ENCODE measurements at regions not wholly inside any gene's neighbourhood (a gene's known extent, or its start where the extent isn't known, plus 50 kb on each side); places are given as distances from the start of the nearest gene placed in this dataset.

DNA sequence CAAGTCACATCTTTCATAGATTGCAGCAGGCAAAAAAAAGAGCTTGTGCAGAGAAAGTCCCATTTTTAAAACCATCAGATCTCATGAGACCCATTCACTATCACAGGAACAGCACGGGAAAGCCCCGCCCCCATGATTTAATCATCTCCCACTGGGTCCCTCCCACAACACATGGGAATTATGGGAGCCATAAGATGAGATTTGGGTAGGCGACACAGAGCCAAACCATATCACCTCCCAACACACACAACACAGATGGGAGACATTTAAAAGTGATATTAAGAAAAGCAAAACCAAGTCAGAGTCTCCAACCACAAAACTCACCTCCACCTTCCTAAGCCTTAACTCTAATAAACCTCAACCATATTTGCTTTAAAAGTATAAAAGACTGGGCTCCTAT, 61.5 kb upstream of the TIAM1 start:
- H3K27ac Mint-ChIP-seq = no peak overlapping the region
- TF ChIP-seq OVOL2 (CRISPR knock-in tag; IDR thresholded peaks at IDR 0.05; ENCODE audit: borderline replicate concordance) = no peak
- no peaks in the 10 kb centered on the region for H3K27me3 Mint-ChIP-seq (ENCODE audit: low read depth)
- no peaks in the 10 kb centered on the region for H3K36me3 Mint-ChIP-seq
- H3K4me3 Mint-ChIP-seq = no peak overlapping the region
- ChIA-PET POLR2A (no interaction called here), CTCF (no interaction called here)
- H3K9me3 Mint-ChIP-seq = no peaks in the 10 kb centered on the region
- ATAC-seq = no peak
- DNase-seq (ENCODE audit: low spot score) = no peak
- peaks cover 10% of the 10 kb centered on the region for H3K4me1 Mint-ChIP-seq

DNA sequence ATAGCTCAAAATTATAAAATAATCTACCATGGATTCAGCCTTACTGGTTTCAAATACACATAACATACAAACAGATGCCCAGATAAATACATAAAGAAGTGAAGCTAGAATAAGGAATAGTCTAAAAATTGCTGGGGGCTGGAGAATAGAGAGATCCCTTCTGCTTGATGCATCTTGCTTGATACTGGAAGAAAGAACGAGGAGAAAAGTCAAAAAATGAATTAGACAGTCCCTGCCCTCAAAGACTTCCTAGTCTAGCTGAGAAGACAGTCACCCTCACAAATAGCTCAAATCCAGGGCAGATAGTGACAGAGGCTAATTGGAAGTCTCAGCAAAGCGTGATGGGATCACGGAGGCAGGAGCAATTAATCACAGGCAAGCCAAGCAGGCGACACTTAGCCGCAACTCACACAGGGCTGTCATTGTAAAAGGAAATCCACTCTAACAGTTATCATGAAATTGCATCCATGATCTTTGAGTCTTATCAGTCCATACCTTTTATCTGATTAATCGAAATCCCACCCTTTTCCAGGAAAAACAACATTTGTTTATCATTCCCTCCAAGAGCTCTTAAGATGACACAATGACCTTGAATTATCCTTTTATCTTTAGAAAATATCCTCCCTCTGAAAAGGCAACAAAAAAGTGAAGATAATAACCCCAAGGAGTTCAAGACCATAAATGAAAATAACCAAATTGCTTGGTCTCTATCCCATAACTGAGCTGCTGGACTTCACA, 59.7 kb upstream of the TIAM1 start:
- Mint-ChIP-seq H3K4me3 (no peak overlapping the region), H3K9me3 (no peaks in the 10 kb centered on the region), H3K27me3 (ENCODE audit: low read depth) (no peaks in the 10 kb centered on the region), H3K27ac (no peak overlapping the region), H3K4me1 (peaks cover 15% of the 10 kb centered on the region), H3K36me3 (no peaks in the 10 kb centered on the region)
- TF ChIP-seq EMX1 (CRISPR knock-in tag; IDR thresholded peaks at IDR 0.05) (no peak), GABPB1 (CRISPR knock-in tag; IDR thresholded peaks at IDR 0.05) (no peak), TP53 (CRISPR knock-in tag; IDR thresholded peaks at IDR 0.05) (no peak), TEAD4 (CRISPR knock-in tag; IDR thresholded peaks at IDR 0.05) (no peak), CBFB (CRISPR knock-in tag; IDR thresholded peaks at IDR 0.05; ENCODE audit: low read depth) (no peak), SP1 (CRISPR knock-in tag; conservative IDR thresholded peaks at IDR 0.05) (no peak), NR3C1 (CRISPR knock-in tag; conservative IDR thresholded peaks at IDR 0.05; ENCODE audit: low read depth) (no peak)
- TF ChIP-seq, protein P1, sequence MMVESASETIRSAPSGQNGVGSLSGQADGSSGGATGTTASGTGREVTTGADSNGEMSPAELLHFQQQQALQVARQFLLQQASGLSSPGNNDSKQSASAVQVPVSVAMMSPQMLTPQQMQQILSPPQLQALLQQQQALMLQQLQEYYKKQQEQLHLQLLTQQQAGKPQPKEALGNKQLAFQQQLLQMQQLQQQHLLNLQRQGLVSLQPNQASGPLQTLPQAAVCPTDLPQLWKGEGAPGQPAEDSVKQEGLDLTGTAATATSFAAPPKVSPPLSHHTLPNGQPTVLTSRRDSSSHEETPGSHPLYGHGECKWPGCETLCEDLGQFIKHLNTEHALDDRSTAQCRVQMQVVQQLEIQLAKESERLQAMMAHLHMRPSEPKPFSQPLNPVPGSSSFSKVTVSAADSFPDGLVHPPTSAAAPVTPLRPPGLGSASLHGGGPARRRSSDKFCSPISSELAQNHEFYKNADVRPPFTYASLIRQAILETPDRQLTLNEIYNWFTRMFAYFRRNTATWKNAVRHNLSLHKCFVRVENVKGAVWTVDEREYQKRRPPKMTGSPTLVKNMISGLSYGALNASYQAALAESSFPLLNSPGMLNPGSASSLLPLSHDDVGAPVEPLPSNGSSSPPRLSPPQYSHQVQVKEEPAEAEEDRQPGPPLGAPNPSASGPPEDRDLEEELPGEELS (CRISPR knock-in tag; IDR thresholded peaks at IDR 0.05) = no peak
- TF ChIP-seq, protein P2, sequence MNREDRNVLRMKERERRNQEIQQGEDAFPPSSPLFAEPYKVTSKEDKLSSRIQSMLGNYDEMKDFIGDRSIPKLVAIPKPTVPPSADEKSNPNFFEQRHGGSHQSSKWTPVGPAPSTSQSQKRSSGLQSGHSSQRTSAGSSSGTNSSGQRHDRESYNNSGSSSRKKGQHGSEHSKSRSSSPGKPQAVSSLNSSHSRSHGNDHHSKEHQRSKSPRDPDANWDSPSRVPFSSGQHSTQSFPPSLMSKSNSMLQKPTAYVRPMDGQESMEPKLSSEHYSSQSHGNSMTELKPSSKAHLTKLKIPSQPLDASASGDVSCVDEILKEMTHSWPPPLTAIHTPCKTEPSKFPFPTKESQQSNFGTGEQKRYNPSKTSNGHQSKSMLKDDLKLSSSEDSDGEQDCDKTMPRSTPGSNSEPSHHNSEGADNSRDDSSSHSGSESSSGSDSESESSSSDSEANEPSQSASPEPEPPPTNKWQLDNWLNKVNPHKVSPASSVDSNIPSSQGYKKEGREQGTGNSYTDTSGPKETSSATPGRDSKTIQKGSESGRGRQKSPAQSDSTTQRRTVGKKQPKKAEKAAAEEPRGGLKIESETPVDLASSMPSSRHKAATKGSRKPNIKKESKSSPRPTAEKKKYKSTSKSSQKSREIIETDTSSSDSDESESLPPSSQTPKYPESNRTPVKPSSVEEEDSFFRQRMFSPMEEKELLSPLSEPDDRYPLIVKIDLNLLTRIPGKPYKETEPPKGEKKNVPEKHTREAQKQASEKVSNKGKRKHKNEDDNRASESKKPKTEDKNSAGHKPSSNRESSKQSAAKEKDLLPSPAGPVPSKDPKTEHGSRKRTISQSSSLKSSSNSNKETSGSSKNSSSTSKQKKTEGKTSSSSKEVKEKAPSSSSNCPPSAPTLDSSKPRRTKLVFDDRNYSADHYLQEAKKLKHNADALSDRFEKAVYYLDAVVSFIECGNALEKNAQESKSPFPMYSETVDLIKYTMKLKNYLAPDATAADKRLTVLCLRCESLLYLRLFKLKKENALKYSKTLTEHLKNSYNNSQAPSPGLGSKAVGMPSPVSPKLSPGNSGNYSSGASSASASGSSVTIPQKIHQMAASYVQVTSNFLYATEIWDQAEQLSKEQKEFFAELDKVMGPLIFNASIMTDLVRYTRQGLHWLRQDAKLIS (CRISPR knock-in tag; IDR thresholded peaks at IDR 0.05; ENCODE audit: borderline replicate concordance) = no peak
- ChIA-PET POLR2A (no interaction called here), CTCF (interaction anchor here (0.9 kb wide), 1 partner anchor 177 kb away, joined by 3 read pairs; no protein-coding TSS in a partner anchor)
- DNase-seq (ENCODE audit: low spot score) = no peak
- no peak for ATAC-seq

- Mint-ChIP-seq H3K27ac (peak overlapping the region; percentile 47; the same call in 1 of the 2 replicates), H3K36me3 (no peaks in the 10 kb centered on the region), H3K4me3 (no peak overlapping the region), H3K9me3 (no peaks in the 10 kb centered on the region), H3K27me3 (ENCODE audit: low read depth) (no peaks in the 10 kb centered on the region), H3K4me1 (peaks cover 34% of the 10 kb centered on the region)
- no peak for ATAC-seq
- no peak for DNase-seq (ENCODE audit: low spot score)
- TF ChIP-seq, protein P3, sequence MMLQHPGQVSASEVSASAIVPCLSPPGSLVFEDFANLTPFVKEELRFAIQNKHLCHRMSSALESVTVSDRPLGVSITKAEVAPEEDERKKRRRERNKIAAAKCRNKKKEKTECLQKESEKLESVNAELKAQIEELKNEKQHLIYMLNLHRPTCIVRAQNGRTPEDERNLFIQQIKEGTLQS (CRISPR knock-in tag; conservative IDR thresholded peaks at IDR 0.05) = no peak
- no peak for TF ChIP-seq ZBTB21 (CRISPR knock-in tag; IDR thresholded peaks at IDR 0.05; ENCODE audit: borderline replicate concordance)
- TF ChIP-seq, protein P4, sequence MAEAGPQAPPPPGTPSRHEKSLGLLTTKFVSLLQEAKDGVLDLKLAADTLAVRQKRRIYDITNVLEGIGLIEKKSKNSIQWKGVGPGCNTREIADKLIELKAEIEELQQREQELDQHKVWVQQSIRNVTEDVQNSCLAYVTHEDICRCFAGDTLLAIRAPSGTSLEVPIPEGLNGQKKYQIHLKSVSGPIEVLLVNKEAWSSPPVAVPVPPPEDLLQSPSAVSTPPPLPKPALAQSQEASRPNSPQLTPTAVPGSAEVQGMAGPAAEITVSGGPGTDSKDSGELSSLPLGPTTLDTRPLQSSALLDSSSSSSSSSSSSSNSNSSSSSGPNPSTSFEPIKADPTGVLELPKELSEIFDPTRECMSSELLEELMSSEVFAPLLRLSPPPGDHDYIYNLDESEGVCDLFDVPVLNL (CRISPR knock-in tag; IDR thresholded peaks at IDR 0.05; ENCODE audit: borderline replicate concordance, low read depth) = no peak
- no peak for TF ChIP-seq JUN (CRISPR knock-in tag; IDR thresholded peaks at IDR 0.05)
- no peak for TF ChIP-seq ZNF219 (CRISPR knock-in tag; IDR thresholded peaks at IDR 0.05; ENCODE audit: borderline replicate concordance)
- no peak for TF ChIP-seq PRRX2 (CRISPR knock-in tag; IDR thresholded peaks at IDR 0.05)
- no peak for TF ChIP-seq ZNF423 (CRISPR knock-in tag; IDR thresholded peaks at IDR 0.05)
- no peak for TF ChIP-seq ELF4 (CRISPR knock-in tag; IDR thresholded peaks at IDR 0.05; ENCODE audit: low read depth)
- POLR2A ChIA-PET = no interaction called here
- CTCF ChIA-PET = interaction anchor here (1.1 to 1.3 kb wide), 2 partner anchors 131 to 182 kb away, joined by 3 read pairs; no protein-coding TSS in a partner anchor
These were observed 55.5 kb upstream of the TIAM1 start for GRCh38 chr21:31399591-31399990.

All from WTC11 (cell line).